Esophagus muscularis mucosa (tissue), 4 donors: ENCODE measurements at regions not wholly inside any gene's neighbourhood (a gene's known extent, or its start where the extent isn't known, plus 50 kb on each side); places are given as distances from the start of the nearest gene placed in this dataset.
"Not testable (repeated sequence)": the region's sequence is repeated elsewhere in the genome, so short reads cannot be mapped to it uniquely, and the experiment has no call there.

ENCODE experiments used
- DNase-seq: peaks from one replicate; pipeline ENCODE4 v3.0.0-alpha.2; 2017; ENCODE audit errors: extremely low spot score
- H3K27ac ChIP-seq, 4 donors: fragments of 200-600 bp; sonication (generic); replicated peaks in 1 of 4; 1 replicate in 3 of 4; 2 replicates in 1 of 4; pipeline ENCODE4 v1.5.1; 2016 to 2019; ENCODE audit warnings: mild to moderate bottlenecking in 1 of 4
- H3K27me3 ChIP-seq, 4 donors: fragments of 200-600 bp; sonication (generic); one replicate each; pipeline versions ENCODE4 v1.5.1 to v1.6.0; 2016 to 2019
- H3K36me3 ChIP-seq, 4 donors: fragments of 200-600 bp; sonication (generic); one replicate each; pipeline ENCODE4 v1.5.1; 2016 to 2019
- H3K4me1 ChIP-seq, 4 donors: fragments of 200-600 bp; sonication (generic); one replicate each; pipeline ENCODE4 v1.5.1; 2016 to 2019
- H3K4me3 ChIP-seq, 4 donors: fragments of 200-600 bp; sonication (generic); 1 replicate in 2 of 4; 2 replicates in 2 of 4; pipeline ENCODE4 v1.5.1; 2016 to 2019; ENCODE audit warnings: mild to moderate bottlenecking in 4 of 4, moderate library complexity in 1 of 4
- H3K9me3 ChIP-seq, 4 donors: fragments of 200-600 bp; sonication (generic); 1 replicate in 3 of 4; 2 replicates in 1 of 4; pipeline ENCODE4 v1.5.1; 2016 to 2019
- EP300 ChIP-seq: sonication (generic); formaldehyde crosslinking; IDR thresholded peaks from one replicate; pipeline ENCODE4 v1.6.1; 2017; ENCODE audit warnings: antibody characterized with exemption
- POLR2A ChIP-seq: fragments of 450-650 bp; IDR thresholded peaks from one replicate; pipeline ENCODE4 v1.6.1; 2017; ENCODE audit warnings: antibody characterized with exemption, moderate library complexity, mild to moderate bottlenecking, low read depth
- POLR2AphosphoS5 ChIP-seq, 2 donors: sonication (generic); formaldehyde crosslinking; IDR thresholded peaks; one replicate each; pipeline ENCODE4 v1.6.1; 2017; ENCODE audit warnings: antibody characterized with exemption in 2 of 2
- WGBS: methylation state at CpG from one replicate; pipeline ENCODE4 v1.1.5; 2018; 5-methylcytosine and 5-hydroxymethylcytosine counted together
- intact Hi-C: fragments of 100-400 bp; cut with DNase I; formaldehyde crosslinking; loops from one replicate; pipeline ENCODE4 v1.15.1; 2023
- TF ChIP-seq, protein P1 (sequence below), 3 experiments: fragments of 200-600 bp in 2 of 3; fragments of 450-650 bp in 1 of 3; sonication (generic) in 2 of 3; IDR thresholded peaks; one replicate each; pipeline ENCODE4 v1.5.1; 2017 to 2019; ENCODE audit warnings: antibody characterized with exemption in 3 of 3, mild to moderate bottlenecking in 2 of 3, moderate library complexity in 1 of 3

DNA sequence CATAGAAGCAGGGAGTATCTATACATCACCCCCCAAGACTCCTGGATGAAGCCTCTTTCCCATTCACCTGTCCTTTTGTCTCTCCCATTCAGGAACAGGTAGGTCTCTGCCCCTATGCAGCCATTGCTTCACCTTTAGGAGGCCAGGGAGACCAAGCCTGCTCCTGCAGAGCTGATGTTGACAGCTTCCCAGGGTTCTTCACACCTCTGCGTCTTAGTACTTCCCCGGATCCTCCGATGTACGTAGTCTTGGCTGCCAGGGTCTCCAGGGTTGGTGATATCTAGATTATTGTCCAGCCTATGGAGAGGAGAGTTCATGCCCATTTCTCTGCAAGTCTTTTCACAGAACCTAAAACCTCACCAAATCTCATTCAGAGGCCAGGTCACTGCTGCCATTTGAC is 365.7 kb upstream of the KLF6 start:
- TF ChIP-seq POLR2AphosphoS5 (IDR thresholded peaks at IDR 0.05), result no peak
- no peak for TF ChIP-seq EP300
- TF ChIP-seq, protein P1, sequence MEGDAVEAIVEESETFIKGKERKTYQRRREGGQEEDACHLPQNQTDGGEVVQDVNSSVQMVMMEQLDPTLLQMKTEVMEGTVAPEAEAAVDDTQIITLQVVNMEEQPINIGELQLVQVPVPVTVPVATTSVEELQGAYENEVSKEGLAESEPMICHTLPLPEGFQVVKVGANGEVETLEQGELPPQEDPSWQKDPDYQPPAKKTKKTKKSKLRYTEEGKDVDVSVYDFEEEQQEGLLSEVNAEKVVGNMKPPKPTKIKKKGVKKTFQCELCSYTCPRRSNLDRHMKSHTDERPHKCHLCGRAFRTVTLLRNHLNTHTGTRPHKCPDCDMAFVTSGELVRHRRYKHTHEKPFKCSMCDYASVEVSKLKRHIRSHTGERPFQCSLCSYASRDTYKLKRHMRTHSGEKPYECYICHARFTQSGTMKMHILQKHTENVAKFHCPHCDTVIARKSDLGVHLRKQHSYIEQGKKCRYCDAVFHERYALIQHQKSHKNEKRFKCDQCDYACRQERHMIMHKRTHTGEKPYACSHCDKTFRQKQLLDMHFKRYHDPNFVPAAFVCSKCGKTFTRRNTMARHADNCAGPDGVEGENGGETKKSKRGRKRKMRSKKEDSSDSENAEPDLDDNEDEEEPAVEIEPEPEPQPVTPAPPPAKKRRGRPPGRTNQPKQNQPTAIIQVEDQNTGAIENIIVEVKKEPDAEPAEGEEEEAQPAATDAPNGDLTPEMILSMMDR (IDR thresholded peaks at IDR 0.05), result no peak
- TF ChIP-seq POLR2A, result no peak
- Histone ChIP-seq H3K4me3 (no peak overlapping the region), H3K4me1 (no peaks in the 10 kb centered on the region), H3K36me3 (no peaks in the 10 kb centered on the region), H3K27me3 (no peaks in the 10 kb centered on the region), H3K27ac (no peak overlapping the region), H3K9me3 (no peaks in the 10 kb centered on the region)
- 90% methylated on average over 4 of the region's 4 CpGs for WGBS
- intact Hi-C loops, result no loop called here
- DNase-seq, result no peak

DNA sequence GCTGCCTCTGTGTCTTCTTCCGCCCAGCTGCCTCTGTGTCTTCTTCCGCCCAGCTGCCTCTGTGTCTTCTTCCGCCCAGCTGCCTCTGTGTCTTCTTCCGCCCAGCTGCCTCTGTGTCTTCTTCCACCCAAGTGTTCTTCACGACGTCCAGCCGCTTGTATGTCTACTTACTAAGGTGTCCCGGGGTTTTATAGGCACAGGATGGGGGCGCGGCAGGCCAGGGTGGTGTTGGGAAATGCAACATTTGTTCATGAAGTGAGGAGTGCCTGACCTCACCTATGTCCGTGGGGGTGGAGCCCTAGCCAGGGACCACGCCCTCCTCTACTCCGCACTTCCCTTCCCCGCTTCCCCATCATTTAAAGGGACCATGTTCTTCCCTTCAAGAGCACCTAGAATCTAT is 364.5 kb upstream of the KLF6 start:
- H3K27me3 ChIP-seq, DNase-seq, H3K36me3 ChIP-seq, H3K27ac ChIP-seq, H3K4me1 ChIP-seq, H3K4me3 ChIP-seq, H3K9me3 ChIP-seq, intact Hi-C loops: not testable (repeated sequence)
- WGBS, result 90% methylated on average over 14 of the region's 14 CpGs

DNA sequence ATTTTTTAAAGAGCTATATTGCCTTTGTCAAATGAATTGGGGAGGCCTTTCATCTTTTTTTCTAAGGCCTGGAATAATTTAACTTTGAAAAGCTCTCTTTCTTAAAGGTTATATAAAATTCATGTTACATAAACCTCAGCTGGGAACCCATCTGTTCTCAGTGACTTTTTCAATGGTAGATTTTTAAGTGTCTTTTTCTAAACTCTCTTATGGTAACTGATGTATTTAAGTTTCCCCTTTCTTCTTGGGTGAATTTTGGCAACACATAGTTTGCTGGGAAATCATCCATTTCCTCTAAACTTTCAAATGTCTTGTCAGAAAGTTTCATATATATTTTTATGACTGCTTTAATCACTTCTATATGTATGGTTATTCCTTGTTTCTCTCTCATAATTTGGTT is 362.2 kb upstream of the KLF6 start:
- no peaks in the 10 kb centered on the region for H3K4me1 ChIP-seq
- intact Hi-C loops, result no loop called here
- H3K27me3 ChIP-seq, result no peaks in the 10 kb centered on the region
- H3K9me3 ChIP-seq, result no peaks in the 10 kb centered on the region
- TF ChIP-seq POLR2A, result no peak
- no peak for TF ChIP-seq EP300
- no peak for TF ChIP-seq POLR2AphosphoS5 (IDR thresholded peaks at IDR 0.05)
- TF ChIP-seq, protein P1 (IDR thresholded peaks at IDR 0.05), result no peak
- no peak for DNase-seq
- H3K4me3 ChIP-seq, result no peak overlapping the region
- no peak overlapping the region for H3K27ac ChIP-seq
- H3K36me3 ChIP-seq, result no peaks in the 10 kb centered on the region

DNA sequence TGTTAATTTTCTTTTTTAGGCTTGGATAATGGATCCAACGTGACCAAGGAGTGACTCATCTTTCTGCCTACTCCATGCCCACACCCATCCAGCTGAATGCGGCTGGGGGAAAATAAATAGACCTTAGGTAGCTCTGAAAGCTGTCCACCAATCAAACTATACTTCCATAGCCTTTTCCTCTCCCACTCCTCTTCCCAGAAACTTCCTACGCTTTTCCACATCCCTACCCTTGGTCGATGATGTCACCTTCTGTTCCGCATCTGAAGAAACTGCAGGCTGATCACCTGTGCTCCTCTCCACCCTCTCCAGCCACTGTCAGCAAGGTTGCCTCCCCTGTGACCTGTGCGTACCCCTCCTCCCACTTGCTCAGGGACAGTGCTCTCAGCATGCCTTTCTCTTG is 359.8 kb upstream of the KLF6 start:
- DNase-seq, result no peak
- H3K27ac ChIP-seq, result no peak overlapping the region
- no peaks in the 10 kb centered on the region for H3K27me3 ChIP-seq
- H3K9me3 ChIP-seq, result peaks cover 0 to 23% (median 19%) of the 10 kb centered on the region in 4 donors
- TF ChIP-seq POLR2A (no peak), POLR2AphosphoS5 (IDR thresholded peaks at IDR 0.05) (no peak), EP300 (no peak)
- TF ChIP-seq, protein P1 (IDR thresholded peaks at IDR 0.05), result no peak
- no peaks in the 10 kb centered on the region for H3K4me1 ChIP-seq
- no peaks in the 10 kb centered on the region for H3K36me3 ChIP-seq
- no peak overlapping the region for H3K4me3 ChIP-seq
- 75% methylated on average over 6 of the region's 6 CpGs for WGBS
- intact Hi-C loops, result no loop called here

DNA sequence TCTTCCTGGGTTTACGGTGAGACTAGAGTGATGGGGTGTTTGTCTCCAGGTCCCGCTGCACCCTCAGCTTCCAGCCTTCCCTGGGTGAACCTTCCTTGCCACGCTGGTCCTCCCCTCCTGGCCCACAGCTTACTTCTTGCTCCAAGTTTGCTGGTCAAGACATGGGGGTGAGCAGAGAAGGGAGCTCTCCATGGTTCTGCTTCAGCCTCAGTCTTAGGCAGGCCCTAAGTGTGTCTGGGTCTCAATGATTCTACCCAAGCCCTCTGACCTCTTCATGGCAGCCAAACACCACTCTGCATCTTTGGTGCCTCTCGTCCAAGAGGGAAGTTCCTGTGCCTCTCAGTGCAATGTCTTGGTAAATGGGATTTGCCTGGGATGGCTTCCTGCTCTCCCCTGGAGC is 356.5 kb upstream of the KLF6 start:
- Histone ChIP-seq H3K27ac (no peak overlapping the region), H3K9me3 (peaks cover 0 to 26% (median 22%) of the 10 kb centered on the region in 4 donors), H3K4me1 (no peaks in the 10 kb centered on the region), H3K4me3 (no peak overlapping the region), H3K27me3 (no peaks in the 10 kb centered on the region), H3K36me3 (no peaks in the 10 kb centered on the region)
- intact Hi-C loops, result no loop called here
- WGBS, result 92% methylated on average over 4 of the region's 4 CpGs
- DNase-seq, result no peak
- TF ChIP-seq POLR2A (no peak), EP300 (no peak), POLR2AphosphoS5 (IDR thresholded peaks at IDR 0.05) (no peak)
- TF ChIP-seq, protein P1 (IDR thresholded peaks at IDR 0.05), result no peak
